ENCODE measurements at regions not wholly inside any gene's neighbourhood (a gene's known extent, or its start where the extent isn't known, plus 50 kb on each side); places are given as distances from the start of the nearest gene placed in this dataset.

- Histone ChIP-seq H3K18ac (ENCODE audit: extremely low read depth, low read length) (no peak overlapping the region), H4K20me1 (replicated peaks in 1 of 2; ENCODE audit: control insufficient read depth in 1 of 2, insufficient read depth in 2 of 2, low read length in 2 of 2) (no peaks in the 10 kb centered on the region), H4K8ac (ENCODE audit: extremely low read depth, insufficient read depth, low read length) (no peak overlapping the region), H2BK15ac (ENCODE audit: low read length) (no peak overlapping the region), H3K27me3 (replicated peaks in 1 of 4; ENCODE audit: control insufficient read depth in 3 of 4, extremely low read depth in 1 of 4, insufficient read depth in 3 of 4, low read length in 3 of 4) (peaks cover 0 to 1% (median 0%) of the 10 kb centered on the region in 4 experiments; a peak in 1 of 7 replicates), H3K27ac (ENCODE audit: low read depth, low read length) (no peak overlapping the region), H3K9ac (replicated peaks in 1 of 4; ENCODE audit: extremely low read depth in 1 of 4, low read depth in 3 of 4, low read length in 3 of 4) (no peak overlapping the region), H3K36me3 (ENCODE audit: control insufficient read depth in 2 of 4, insufficient read depth in 4 of 4, low read length in 3 of 4) (no peaks in the 10 kb centered on the region), H2BK5ac (ENCODE audit: low read depth, low read length) (no peak overlapping the region), H3K79me2 (ENCODE audit: control insufficient read depth in 1 of 2, insufficient read depth in 2 of 2, low read length in 2 of 2) (no peaks in the 10 kb centered on the region), H2BK12ac (ENCODE audit: low read depth, low read length) (no peak overlapping the region), H2BK120ac (replicated peaks; ENCODE audit: low read depth, low read length) (no peak overlapping the region), H4K91ac (replicated peaks; ENCODE audit: insufficient read length, low read length) (no peak overlapping the region), H3K56ac (replicated peaks; ENCODE audit: insufficient read length, low read depth, low read length) (no peak overlapping the region), H3K4me2 (ENCODE audit: insufficient read depth in 1 of 2, low read depth in 2 of 2, low read length in 2 of 2) (no peak overlapping the region), H3K4me3 (ENCODE audit: extremely low read depth in 1 of 4, insufficient read depth in 2 of 4, low read depth in 3 of 4, low read length in 4 of 4) (no peak overlapping the region), H3K4me1 (replicated peaks in 1 of 4; ENCODE audit: control insufficient read depth in 3 of 4, insufficient read depth in 4 of 4, low read length in 3 of 4) (peaks cover 0 to 13% (median 8%) of the 10 kb centered on the region in 4 experiments; a peak in 4 of 7 replicates), H3K23ac (ENCODE audit: insufficient read length) (no peak overlapping the region), H3K4ac (replicated peaks; ENCODE audit: insufficient read length, low read depth, low read length) (no peak overlapping the region), H2BK20ac (ENCODE audit: low read length) (no peak overlapping the region), H2AFZ (ENCODE audit: low read length) (no peak overlapping the region), H3K79me1 (ENCODE audit: low read depth, low read length) (no peaks in the 10 kb centered on the region), H3K14ac (ENCODE audit: insufficient read length) (no peak overlapping the region), H3K23me2 (ENCODE audit: low read depth, low read length) (no peaks in the 10 kb centered on the region; the same call in 1 of the 2 replicates), H4K5ac (ENCODE audit: insufficient read length, low read depth, low read length) (no peak overlapping the region), H3K9me3 (ENCODE audit: insufficient read depth in 2 of 2, low read depth in 1 of 2, low read length in 1 of 2) (no peaks in the 10 kb centered on the region), H2AK5ac (ENCODE audit: low read depth, low read length) (no peak overlapping the region)
- ChIA-PET POLR2A (ENCODE audit: partially characterized antibody) (no interaction called here), CTCF (ENCODE audit: partially characterized antibody) (interaction anchor here (0.6 kb wide), 1 partner anchor 198 kb away, joined by 3 read pairs; no protein-coding TSS in a partner anchor)
- DNase-seq (ENCODE audit: low read depth in 1 of 2, low spot score in 2 of 2) (no peak), FAIRE-seq (no peak)
- WGBS, 2 experiments (ENCODE audit: extremely low coverage in 1 of 2, insufficient coverage in 1 of 2, insufficient read length in 1 of 2, insufficient replicate concordance in 2 of 2, low coverage in 1 of 2, low lambda C conversion rate in 2 of 2, missing lambda C conversion rate in 1 of 2) = 71% methylated on average over 3 of the region's 3 CpGs; no CpG with 5 or more reads in 1 of the 2 experiments
- no peak for TF ChIP-seq RNF2 (IDR thresholded peaks at IDR 0.05; ENCODE audit: borderline replicate concordance, low read depth, low read length, missing control alignments, poor library complexity, severe bottlenecking)
- no peak for TF ChIP-seq SIN3A (conservative IDR thresholded peaks at IDR 0.05 in 1 of 2, IDR thresholded peaks at IDR 0.05 in 1 of 2; ENCODE audit: low read depth in 1 of 2, low read length in 2 of 2)
- TF ChIP-seq TBP (IDR thresholded peaks at IDR 0.05; ENCODE audit: low read depth, low read length) = no peak
- TF ChIP-seq PHF8 (conservative IDR thresholded peaks at IDR 0.05; ENCODE audit: low read depth, low read length) = no peak
- TF ChIP-seq MAFK (IDR thresholded peaks at IDR 0.05; ENCODE audit: low read depth, low read length) = no peak
- TF ChIP-seq, protein P1, sequence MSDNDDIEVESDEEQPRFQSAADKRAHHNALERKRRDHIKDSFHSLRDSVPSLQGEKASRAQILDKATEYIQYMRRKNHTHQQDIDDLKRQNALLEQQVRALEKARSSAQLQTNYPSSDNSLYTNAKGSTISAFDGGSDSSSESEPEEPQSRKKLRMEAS (IDR thresholded peaks at IDR 0.05) = no peak
- no peak for TF ChIP-seq EGR1 (IDR thresholded peaks at IDR 0.05; ENCODE audit: borderline replicate concordance, low read depth, low read length)
- TF ChIP-seq, protein P2, sequence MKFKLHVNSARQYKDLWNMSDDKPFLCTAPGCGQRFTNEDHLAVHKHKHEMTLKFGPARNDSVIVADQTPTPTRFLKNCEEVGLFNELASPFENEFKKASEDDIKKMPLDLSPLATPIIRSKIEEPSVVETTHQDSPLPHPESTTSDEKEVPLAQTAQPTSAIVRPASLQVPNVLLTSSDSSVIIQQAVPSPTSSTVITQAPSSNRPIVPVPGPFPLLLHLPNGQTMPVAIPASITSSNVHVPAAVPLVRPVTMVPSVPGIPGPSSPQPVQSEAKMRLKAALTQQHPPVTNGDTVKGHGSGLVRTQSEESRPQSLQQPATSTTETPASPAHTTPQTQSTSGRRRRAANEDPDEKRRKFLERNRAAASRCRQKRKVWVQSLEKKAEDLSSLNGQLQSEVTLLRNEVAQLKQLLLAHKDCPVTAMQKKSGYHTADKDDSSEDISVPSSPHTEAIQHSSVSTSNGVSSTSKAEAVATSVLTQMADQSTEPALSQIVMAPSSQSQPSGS (IDR thresholded peaks at IDR 0.05; ENCODE audit: low read length) = no peak
- TF ChIP-seq SP4 (IDR thresholded peaks at IDR 0.05; ENCODE audit: low read length) = no peak
- TF ChIP-seq SP1 (IDR thresholded peaks at IDR 0.05; ENCODE audit: low read depth, low read length) = no peak
- no peak for TF ChIP-seq GTF2F1 (IDR thresholded peaks at IDR 0.05; ENCODE audit: borderline replicate concordance, low read depth, low read length)
These were observed 811.4 kb upstream of the HS3ST1 start for GRCh38 chr4:12239897-12240636.
